GM19328 (cell line): ENCODE measurements at regions not wholly inside any gene's neighbourhood (a gene's known extent, or its start where the extent isn't known, plus 50 kb on each side); places are given as distances from the start of the nearest gene placed in this dataset.
"Not testable (repeated sequence)": the region's sequence is repeated elsewhere in the genome, so short reads cannot be mapped to it uniquely, and the experiment has no call there.

Source experiments
- ATAC-seq: cut with Tn5 transposase; IDR thresholded peaks from one replicate; pipeline ENCODE4 v1.9.1; 2021; ENCODE audit warnings: mild to moderate bottlenecking, moderate library complexity; ENCODE audit not compliant: unreplicated experiment

- no peak for ATAC-seq
These were observed 1191.3 kb upstream of the TENM3 start for GRCh38 chr4:181051931-181052330.

- ATAC-seq: no peak
These were observed 1181.4 kb upstream of the TENM3 start for GRCh38 chr4:181061787-181062186.

GRCh38 chr4:181063212-181063611 lies 1180.0 kb upstream of the TENM3 start:
- ATAC-seq: no peak

GRCh38 chr4:181077341-181077740 lies 1165.9 kb upstream of the TENM3 start:
- ATAC-seq: no peak

- no peak for ATAC-seq
These were observed 1165.0 kb upstream of the TENM3 start for GRCh38 chr4:181078196-181078595.

- no peak for ATAC-seq
These were observed 1159.3 kb upstream of the TENM3 start for GRCh38 chr4:181083757-181084361.

GRCh38 chr4:181085557-181085956 lies 1157.6 kb upstream of the TENM3 start:
- ATAC-seq: no peak

- ATAC-seq: no peak
These were observed 1137.7 kb upstream of the TENM3 start for GRCh38 chr4:181105487-181105886.

- no peak for ATAC-seq
These were observed 1136.8 kb upstream of the TENM3 start for GRCh38 chr4:181106398-181106797.

- no peak for ATAC-seq
These were observed 1135.0 kb upstream of the TENM3 start for GRCh38 chr4:181108237-181108636.

GRCh38 chr4:181119186-181119585 lies 1124.0 kb upstream of the TENM3 start:
- no peak for ATAC-seq

GRCh38 chr4:181121733-181122132 lies 1121.5 kb upstream of the TENM3 start:
- ATAC-seq: no peak

- no peak for ATAC-seq
These were observed 1116.0 kb upstream of the TENM3 start for GRCh38 chr4:181127171-181127570.

- not testable (repeated sequence) for ATAC-seq
These were observed 1112.9 kb upstream of the TENM3 start for GRCh38 chr4:181130317-181130716.

- ATAC-seq: no peak
These were observed 1105.9 kb upstream of the TENM3 start for GRCh38 chr4:181137351-181137750.

GRCh38 chr4:181138116-181138515 lies 1105.1 kb upstream of the TENM3 start:
- no peak for ATAC-seq

GRCh38 chr4:181140037-181140603 lies 1103.1 kb upstream of the TENM3 start:
- ATAC-seq: no peak

GRCh38 chr4:181143250-181143854 lies 1099.8 kb upstream of the TENM3 start:
- peak; percentile 82 for ATAC-seq

GRCh38 chr4:181146051-181146450 lies 1097.2 kb upstream of the TENM3 start:
- no peak for ATAC-seq

- no peak for ATAC-seq
These were observed 1095.7 kb upstream of the TENM3 start for GRCh38 chr4:181147416-181147951.

- ATAC-seq: no peak
These were observed 1094.7 kb upstream of the TENM3 start for GRCh38 chr4:181148470-181148869.

GRCh38 chr4:181150191-181150590 lies 1093.0 kb upstream of the TENM3 start:
- no peak for ATAC-seq
